CD4-positive, alpha-beta T cell treated with Interferon gamma for 1 hour (primary cell): ENCODE measurements at regions not wholly inside any gene's neighbourhood (a gene's known extent, or its start where the extent isn't known, plus 50 kb on each side); places are given as distances from the start of the nearest gene placed in this dataset.
"Not testable (repeated sequence)": the region's sequence is repeated elsewhere in the genome, so short reads cannot be mapped to it uniquely, and the experiment has no call there.

Experiments used
- DNase-seq: peaks from one replicate; pipeline ENCODE4 v3.0.0-alpha.2; 2020

DNA sequence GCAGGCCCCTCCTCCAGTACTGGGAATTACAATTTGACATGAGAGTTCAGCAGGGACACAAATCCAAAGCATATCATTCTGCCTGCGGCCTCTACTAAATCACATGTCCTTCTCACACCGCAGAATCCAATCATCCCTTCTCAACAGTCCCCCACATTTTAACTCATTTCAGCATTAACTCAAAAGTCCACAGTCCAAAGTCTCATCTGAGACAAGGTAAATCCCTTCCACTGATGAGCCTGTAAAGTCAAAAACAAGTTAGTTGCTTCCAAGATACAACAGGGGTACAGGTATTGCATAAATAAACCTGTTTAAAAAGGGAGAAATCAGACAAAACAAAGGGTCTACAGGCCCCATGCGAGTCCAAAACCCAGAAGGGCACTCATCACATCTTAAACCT, 64.0 kb downstream of the EBNA1BP2 start:
- DNase-seq = no peak

DNA sequence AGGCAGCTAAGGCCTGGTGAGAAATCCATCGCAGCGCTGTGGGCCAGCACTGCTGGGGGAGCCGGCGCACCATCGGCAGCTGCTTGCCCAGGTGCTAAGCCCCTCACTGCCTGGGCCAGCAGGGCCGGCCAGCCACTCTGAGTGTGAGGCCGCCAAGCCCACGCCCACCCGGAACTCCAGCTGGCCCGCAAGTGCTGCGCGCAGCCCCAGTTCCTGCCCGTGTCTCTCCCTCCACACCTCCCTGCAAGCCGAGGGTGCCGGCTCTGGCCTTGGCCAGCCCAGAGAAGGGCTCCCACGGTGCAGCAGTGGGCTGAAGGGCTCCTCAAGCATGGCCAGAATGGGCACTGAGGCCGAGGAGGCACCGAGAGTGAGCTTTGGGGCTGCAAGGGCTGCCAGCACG, 64.4 kb downstream of the EBNA1BP2 start:
- DNase-seq = no peak

DNA sequence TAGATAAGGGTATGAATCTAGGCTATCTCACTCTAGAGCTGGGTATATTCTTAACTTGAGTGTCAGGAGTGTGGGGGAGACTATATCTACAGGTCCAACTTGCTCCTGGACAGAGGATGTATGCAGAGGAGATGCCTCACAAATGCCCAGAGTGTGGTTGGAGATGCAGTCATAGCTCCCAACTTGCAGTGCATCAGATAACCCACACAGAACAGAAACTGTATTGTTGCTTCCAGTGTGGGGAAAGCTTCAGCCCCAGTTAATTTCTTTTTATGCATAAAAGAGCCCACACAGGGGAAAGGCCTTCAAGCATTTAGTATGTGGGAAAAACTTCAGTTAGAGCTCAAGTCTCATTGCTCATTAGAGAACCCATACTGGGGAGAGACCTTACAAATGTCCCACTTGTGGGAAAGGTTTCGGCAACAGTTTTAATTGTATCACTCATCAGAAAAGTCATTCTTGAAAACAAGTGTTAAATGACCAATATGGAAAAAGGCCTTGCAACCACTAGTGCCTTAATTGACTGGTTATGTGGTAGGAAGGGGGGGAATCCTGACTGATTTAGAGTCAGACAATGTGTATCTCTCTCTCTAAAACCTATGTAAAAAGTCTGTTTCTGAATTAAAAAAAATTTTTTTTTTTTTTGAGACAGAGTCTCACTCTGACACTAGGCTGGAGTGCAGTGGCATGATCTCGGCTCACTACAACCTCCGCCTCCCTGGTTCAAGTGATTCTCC, 67.9 kb downstream of the EBNA1BP2 start:
- no peak for DNase-seq

DNA sequence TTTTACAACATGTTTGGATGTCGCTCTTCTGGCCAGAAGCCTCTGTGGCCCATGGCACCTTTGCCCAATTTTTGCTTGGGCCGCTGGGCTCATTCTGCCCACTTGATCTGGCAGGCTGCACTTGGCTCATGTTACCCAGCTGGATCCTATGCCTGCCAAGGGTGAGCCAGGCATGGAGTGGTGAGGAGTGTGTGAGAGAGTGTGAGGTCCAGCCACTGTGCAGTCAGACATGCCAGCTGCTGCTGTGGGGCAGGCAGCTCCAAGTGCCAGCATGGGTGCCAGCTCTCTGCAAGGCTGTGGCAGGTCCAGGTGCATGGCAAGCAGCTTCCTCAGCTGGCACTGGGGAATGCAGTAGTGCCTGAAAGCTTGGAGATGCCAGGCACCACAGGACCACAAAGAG, 71.0 kb downstream of the EBNA1BP2 start:
- no peak for DNase-seq

DNA sequence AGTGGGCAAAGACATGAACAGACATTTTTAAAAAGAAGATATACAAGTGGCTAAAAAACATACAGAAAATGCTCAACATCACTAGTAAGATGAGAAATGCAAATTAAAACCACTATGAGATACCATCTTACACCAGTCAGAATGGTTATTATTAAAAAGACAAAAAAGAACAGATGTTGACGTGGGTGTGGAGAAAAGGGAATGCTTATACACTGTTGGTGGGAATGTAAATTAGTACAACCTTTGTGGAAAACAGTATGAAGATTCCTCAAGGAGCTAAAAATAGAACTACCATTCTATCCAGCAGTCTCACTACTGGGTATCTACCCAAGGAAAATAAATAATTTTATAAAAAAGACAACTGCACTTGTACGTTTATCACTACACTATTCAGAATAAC, 73.9 kb downstream of the EBNA1BP2 start:
- no peak for DNase-seq

DNA sequence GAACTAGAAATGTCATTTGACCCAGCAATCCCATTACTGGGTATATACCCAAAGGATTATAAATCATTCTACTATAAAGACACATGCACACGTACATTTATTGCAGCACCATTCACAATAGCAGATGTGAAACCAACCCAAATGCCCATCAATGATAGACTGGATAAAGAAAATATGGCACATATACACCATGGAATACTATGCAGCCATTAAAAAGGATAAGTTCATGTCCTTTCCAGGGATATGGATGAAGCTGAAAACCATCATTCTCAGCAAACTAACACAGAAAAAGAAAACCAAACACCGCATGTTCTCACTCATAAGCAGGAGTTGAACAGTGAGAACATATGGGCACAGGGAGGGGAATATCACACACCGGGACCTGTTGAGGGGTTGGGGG, 75.6 kb downstream of the EBNA1BP2 start:
- not testable (repeated sequence) for DNase-seq

DNA sequence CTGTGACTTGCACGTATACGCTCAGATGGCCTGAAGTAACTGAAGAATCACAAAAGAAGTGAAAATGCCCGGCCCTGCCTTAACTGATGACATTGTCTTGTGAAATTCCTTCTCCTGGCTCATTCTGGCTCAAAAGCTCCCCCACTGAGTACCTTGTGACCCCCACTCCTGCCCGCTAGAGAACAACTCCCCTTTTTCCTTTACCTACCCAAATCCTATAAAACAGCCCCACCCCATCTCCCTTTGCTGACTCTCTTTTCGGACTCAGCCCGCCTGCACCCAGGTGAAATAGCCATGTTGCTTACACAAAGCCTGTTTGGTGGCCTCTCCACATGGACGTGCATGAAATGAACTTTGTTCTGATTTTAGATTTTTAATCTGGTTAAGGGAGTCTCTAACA, 81.3 kb downstream of the EBNA1BP2 start:
- not testable (repeated sequence) for DNase-seq

DNA sequence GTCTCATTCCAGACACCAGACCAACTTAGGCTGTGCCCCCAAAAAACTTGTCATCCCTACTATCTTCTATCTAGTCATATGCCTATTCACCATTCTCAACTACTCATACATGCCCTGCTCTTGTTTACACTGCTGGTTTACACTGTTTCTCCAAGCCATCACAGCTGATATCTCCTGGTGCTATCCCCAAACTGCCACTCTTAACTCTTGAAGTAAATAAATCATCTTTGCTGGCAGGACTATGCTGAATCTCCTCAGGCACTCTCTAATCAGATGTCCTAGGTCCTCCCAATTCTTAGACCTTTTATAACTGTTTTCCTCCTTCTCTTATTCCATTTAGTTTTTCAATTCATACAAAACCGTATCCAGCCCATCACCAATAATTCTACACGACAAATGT, 81.9 kb downstream of the EBNA1BP2 start:
- DNase-seq = not testable (repeated sequence)

DNA sequence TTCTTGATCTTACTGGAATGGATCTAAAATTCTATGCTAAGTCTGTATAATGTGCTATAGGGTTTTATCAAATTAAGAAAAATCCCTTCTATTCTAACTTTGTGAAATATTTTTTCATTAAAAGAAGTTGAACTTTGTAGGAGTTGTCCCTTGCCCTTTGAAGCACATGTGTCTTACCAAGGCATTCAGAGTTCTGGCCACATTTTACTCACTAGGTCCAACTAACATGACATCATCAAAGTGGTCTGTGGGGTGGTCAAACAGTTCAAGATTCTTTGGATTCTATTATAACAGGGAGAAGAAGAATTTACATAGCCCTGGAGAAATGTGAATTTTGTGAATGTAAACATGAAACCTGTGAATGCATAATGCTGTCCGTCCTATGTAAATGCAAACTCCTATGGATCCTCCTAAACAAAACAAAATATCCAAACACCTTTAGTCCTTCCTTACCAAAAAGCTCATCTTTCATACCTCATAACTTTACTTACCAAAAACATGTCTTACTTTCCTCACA, 88.7 kb downstream of the EBNA1BP2 start:
- no peak for DNase-seq

DNA sequence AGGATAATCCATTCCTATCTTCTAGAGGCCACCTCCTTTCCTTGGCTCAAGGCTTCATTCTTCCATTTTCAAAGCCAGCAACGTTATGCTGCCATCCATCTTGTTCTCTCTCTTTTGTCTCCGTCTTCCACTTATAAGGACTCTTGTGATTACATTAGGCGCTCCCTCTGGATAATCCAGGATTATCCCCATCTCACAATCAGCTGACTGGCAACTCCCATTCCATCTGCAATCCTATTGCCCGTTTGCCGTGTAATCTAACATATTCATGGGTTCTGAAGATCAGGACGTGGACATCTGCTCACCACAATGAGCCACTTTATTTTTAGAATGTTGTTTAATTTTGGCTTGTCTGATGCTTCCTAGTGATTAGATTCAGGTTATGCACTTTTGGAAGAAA, 89.3 kb downstream of the EBNA1BP2 start:
- DNase-seq = no peak

DNA sequence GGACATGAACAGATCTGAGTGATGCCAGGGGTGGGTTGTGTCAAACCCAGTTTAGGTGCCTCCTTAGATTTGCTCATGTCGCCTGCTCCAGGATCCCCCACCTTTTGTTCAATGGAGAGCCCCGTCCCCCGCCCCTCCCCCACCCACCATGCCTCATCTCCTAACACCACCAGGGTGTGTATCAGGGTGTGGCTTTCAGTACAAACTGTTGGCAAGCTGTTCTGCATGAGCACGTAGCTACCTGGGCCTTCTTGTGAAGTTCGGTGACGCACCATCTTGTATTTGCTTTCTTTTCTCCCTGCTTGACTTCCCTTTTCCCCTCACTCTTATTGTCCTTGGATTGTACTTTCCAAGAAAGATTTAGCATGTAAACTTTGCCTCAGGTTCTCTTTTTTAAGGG, 94.8 kb downstream of the EBNA1BP2 start:
- DNase-seq = no peak

DNA sequence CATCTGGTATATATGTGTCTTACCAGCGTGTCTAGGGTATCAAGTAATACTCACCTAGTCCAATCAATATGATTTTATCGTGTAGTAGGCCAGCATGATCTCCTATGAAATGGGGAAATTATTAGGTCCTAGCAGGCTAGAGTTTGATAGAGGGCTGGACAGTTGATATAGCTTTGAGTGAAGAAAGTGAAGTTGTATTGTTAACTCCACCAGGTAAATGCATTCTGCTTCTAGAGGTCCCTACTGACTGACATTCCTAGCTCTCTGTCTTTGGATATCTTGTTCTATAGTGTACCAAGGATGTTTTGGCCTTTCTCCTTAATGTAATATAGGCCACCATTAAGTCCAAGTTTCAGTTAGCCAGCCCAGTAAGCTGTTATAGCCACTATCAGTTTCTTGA, 97.4 kb downstream of the EBNA1BP2 start:
- DNase-seq = no peak

DNA sequence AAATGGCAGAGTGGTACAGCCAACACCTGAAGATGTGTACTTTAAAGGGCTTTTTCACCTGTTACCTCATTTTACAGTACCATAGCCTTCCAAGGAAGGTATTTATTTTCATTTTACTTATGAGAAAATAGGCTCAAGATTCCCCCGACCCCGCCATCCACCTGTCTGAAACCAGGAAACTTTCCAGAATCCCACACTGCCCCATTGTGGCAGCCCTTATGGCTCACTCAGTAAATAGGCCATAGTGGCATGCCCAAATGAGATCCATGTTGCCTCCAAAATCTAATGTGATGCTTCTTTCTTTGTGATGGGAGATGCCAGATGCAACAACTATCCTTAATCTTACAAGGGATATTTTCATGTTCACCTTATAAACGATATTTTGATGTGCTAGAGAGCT, 97.8 kb downstream of the EBNA1BP2 start:
- no peak for DNase-seq

DNA sequence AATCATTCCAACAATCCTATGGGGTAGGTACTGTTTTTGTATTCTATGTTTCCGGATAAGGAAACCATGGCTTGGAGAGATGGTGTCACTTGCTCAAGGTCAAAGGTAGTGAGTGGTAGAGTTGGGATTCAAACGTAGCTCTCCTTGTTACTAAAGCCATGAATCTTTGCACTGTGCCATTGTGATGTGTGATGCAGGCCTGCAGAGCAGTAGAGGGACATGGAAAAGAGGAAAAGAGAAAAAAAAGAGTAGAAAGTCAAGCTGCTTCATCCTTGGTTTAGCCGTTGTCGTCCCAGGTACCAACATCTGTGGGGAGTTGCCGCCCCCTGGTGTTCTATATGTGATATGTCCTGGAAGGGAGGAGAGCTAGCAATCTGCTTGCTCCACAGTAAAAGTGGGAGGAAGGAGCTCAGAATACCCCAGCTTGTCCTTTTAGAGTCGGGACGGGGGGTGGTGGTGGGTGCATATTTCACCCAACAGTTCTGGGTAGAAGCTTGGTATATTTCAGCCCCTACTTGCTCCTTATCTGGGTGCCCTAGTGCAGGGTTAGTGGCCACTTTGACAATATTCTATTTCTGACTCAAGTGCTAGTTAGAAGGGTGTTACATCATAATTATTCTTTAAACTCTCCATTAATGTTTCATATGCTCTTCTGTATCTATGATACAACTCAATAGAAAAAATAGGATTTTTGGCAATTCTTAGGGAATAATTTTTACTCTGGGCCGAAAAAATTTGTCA, 98.4 kb downstream of the EBNA1BP2 start:
- DNase-seq = peak; percentile 67

DNA sequence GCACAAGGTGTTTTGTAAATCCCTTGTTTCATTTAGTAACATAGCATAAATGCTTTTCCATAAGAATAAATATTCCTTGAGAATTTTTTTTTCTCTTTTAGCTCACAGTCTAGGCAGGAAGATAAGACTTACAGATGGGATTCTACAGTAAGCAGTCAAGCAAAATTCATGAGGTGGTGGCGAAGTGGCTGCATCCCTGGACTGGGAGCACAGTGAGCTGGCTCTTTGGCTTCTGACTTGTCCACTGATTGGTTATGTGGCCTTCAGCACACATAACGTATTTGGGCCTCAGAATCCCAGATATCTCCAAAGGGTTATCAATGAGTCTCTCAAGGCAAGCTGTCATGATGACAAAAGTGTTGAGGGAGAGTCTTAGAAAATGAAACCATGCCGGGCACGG, 99.8 kb downstream of the EBNA1BP2 start:
- no peak for DNase-seq

DNA sequence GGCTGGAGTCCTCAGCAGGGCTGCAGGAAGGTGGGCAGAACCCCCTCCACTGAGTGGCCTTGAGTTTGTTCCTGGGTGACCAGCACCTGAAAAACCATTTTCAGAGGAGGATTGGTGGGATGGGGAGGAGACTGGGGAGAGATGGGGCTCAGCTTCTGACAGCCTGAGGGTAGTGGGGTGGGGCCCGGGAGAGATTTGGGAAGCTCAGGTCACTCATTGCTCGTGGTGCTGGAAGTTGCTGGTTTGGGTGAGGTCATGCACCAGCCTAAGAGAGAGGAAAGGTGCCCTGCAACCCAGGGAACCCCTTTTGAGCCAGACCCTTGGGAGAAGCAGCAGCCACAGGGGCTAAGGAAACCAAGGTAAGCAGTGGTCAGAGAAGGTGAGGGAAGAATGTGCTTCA, 100.8 kb downstream of the EBNA1BP2 start:
- DNase-seq = no peak

DNA sequence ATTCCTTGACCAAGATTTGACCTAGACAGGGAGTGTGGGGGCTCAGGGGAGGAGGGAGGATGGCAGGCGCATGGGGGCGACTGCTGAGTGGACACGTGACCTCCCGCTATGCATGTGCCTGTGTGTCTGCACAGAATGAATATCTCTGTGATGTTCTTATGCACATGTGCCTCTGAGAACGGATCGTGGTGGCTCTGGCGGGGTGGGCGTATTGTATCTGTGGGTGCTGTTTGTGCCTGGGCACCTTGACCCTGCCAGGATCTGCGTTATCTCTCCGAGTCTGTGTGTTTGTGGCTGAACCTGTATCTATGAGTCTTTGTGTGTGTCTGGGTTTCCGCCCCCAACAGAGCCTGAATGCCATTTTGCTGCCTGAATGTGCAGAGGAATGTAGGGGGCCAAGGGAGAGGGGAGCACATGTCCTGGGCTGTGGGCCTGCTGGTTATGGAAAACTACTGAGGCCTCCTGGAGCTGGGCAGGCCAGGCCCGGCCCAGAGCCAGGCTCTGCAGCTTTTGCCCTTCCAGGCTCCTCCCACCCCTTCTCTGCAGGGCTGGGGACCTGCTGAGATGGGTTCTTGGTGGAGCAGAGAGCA, 102.5 kb downstream of the EBNA1BP2 start:
- DNase-seq = no peak

DNA sequence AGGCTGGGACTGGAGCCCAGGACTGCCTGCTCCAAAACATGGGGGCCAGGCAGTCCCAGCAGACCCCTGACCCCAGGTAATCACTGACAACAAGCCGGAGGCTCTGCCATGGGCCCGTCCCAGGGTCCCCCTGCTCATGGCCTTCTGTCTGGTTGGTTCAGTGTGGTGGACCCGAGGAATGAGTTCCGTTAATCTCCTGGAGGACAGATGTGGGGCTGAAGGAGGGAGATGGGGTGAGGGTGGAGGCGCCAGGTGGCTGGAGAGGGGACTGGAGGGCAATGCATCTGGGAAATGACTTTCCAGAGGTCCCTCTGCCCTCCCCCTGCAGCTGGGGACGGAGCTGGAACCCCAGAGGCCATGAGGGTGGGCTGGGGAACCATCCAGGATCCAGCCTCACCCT, 103.2 kb downstream of the EBNA1BP2 start:
- no peak for DNase-seq

DNA sequence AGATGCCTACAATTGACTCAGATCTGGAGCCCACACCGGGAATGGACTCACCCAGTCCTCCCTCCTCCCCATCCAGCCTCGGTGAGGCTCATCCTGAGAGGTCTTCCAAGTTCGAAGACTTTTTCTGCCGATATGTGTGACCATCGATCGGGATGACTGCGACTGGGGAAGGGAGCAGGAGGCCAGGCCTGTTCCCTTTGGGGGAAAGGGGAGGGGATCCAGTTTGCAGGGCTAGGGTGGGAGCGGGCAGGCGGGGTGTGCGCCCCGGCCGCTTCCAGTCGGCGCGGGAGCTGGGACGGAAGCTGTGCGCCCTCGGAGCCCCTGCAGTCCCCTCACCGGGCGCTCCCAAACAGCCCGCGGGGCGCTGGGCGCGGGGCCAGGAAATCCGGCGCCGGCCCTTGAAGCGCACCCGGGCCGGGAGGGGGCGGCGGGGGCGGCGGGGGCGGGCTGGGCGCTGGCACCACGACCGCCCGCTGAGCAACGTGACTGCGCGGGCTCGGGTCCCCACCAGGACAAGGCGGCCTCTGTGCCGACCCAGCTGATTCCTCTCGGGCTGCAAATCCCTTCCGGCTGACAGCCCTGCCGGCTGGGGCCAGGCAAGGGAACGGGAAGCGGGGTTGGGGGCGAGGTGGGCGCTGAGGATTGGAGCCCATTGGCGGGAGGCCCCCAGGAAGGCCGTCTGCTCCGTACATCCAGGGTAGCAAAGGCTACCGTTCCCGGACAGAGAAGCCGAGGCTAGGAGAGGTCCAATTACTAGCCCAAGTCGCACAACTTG, 103.9 kb downstream of the EBNA1BP2 start:
- DNase-seq = no peak

DNA sequence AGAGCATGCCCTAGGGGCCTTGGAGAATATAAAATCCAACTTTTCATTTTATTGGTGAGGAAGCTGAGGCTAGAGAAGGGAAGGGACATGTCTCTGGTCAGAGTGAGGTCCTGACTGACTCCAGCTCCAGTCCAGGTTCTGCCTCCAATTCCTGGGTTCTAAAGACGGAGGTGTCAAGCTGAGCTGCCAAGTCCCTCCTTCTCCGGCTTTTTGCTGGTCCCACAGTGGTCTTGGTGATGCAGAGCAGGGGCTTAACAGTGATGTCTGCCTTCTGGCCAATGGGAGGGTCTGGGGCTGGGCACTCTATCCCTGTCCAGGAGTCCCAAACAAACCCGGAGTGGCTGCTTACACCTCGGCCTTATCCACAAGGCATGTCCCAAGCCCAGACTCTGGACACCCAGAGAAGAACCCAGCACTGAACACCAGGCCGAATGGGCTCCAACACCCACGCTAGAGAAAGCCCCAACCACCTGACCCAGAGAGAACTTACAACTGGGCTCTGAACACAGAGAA, 104.8 kb downstream of the EBNA1BP2 start:
- no peak for DNase-seq

DNA sequence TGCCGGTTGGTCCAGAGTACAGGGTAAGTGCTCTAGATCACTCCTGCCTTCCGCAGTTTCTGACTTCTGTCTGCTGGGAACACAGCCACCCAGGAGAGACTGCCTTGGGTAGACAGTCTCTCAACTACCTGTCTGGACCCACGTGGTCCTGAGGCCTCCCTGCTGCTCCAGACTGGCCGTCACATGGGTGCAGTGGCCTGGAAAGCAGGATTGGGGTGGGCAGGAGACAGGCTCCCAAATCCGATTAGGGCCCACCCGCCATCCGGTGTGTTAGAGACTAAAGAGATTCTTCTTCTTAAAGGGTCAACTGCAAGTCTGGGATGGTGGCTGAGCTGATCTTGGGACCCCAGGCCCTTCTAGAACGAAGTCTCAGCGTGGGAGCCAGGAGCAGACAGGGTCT, 105.5 kb downstream of the EBNA1BP2 start:
- DNase-seq = no peak

DNA sequence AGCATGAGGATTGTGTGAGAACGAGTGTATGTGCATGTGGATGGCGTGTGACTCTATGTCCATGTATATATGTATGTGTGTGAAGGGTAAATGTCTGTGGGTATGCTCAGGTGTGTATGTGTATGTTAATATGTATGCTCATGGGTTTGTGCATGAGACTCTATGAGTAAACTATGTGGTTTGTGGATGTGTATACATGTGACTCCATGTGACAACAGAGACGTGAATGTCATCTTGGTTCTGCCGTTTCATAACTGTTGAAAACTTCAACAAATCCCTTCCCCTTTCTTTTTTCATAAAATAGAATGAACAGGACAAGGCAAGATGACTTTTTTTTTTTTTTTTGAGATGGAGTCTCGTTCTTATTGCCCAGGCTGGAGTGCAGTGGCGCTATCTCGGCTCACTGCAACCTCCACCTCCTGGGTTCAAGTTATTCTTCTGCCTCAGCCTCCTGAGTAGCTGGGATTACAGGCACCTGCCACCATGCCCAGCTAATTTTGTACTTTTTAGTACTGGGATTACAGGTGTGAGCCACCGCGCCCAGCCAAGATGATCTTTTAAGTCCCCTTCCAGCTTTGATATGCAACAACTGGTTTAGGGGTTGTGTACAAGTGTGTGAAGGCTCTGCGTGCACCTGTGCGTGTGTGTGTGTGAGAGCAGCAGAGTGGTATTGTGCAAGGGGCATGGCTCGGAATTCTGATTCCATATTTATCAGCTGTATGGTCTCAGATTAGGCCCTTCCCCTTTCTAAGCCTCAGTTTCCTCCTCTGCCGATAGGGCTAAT, 106.3 kb downstream of the EBNA1BP2 start:
- DNase-seq = no peak
